ENCODE measurements at regions not wholly inside any gene's neighbourhood (a gene's known extent, or its start where the extent isn't known, plus 50 kb on each side); places are given as distances from the start of the nearest gene placed in this dataset.

GRCh38 chr5:30804739-30805505 is 388.6 kb upstream of the CDH6 start:
- peaks cover 9% of the 10 kb centered on the region; the same call in 2 of the 3 replicates for H3K4me1 Mint-ChIP-seq
- no peak overlapping the region for H3K4me3 ChIP-seq
- no peaks in the 10 kb centered on the region; the same call in 2 of the 3 replicates for H3K9me3 Mint-ChIP-seq
- ATAC-seq = peak; percentile 68
- no peaks in the 10 kb centered on the region for H4K20me1 ChIP-seq (replicated peaks; ENCODE audit: insufficient read depth)
- H3K27me3 Mint-ChIP-seq (ENCODE audit: insufficient read depth, low read depth, poor library complexity) = peaks cover 2% of the 10 kb centered on the region
- TF ChIP-seq ZNF114 (CRISPR knock-in tag; IDR thresholded peaks at IDR 0.05) = no peak
- peak; percentile 38 to 56; a peak in 3 of 4 replicates for TF ChIP-seq CTCF (conservative IDR thresholded peaks at IDR 0.05; ENCODE audit: low read depth in 2 of 2)
- no peak for TF ChIP-seq REST (IDR thresholded peaks at IDR 0.05; ENCODE audit: unreplicated experiment)
- TF ChIP-seq JUNB (IDR thresholded peaks at IDR 0.05; ENCODE audit: unreplicated experiment) = no peak
- no peak for TF ChIP-seq CREB1 (CRISPR knock-in tag; IDR thresholded peaks at IDR 0.05; ENCODE audit: low read depth)
- no peak for TF ChIP-seq POLR2AphosphoS5 (IDR thresholded peaks at IDR 0.05; ENCODE audit: low read depth)
- H3K27ac ChIP-seq (ENCODE audit: low read depth) = no peak overlapping the region
- no peak overlapping the region for H2AFZ ChIP-seq
- H3K4me1 ChIP-seq (ENCODE audit: insufficient read depth) = peaks cover 6% of the 10 kb centered on the region; the same call in 1 of the 2 replicates
- H3F3A ChIP-seq (replicated peaks; ENCODE audit: low read depth) = no peaks in the 10 kb centered on the region
- no peak overlapping the region for H3K4me3 Mint-ChIP-seq
- no peaks in the 10 kb centered on the region for H3K36me3 Mint-ChIP-seq (ENCODE audit: low read depth)
- peak; percentile 41 for DNase-seq (ENCODE audit: low spot score)
- H3K27ac Mint-ChIP-seq = peak overlapping the region; percentile 54; the same call in 1 of the 2 replicates
- H3K9me2 ChIP-seq (ENCODE audit: insufficient read depth) = no peaks in the 10 kb centered on the region; the same call in 1 of the 2 replicates
- H3K27me3 ChIP-seq (ENCODE audit: insufficient read depth) = no peaks in the 10 kb centered on the region
- no peaks in the 10 kb centered on the region for H3K79me2 ChIP-seq (replicated peaks; ENCODE audit: insufficient read depth)
- no peaks in the 10 kb centered on the region for H3K36me3 ChIP-seq (ENCODE audit: insufficient read depth)
- no peak overlapping the region for H3K4me2 ChIP-seq

GRCh38 chr5:30802961-30803705 is 390.4 kb upstream of the CDH6 start:
- Mint-ChIP-seq H3K36me3 (ENCODE audit: low read depth) (no peaks in the 10 kb centered on the region), H3K4me3 (no peak overlapping the region), H3K27me3 (ENCODE audit: insufficient read depth, low read depth, poor library complexity) (peaks cover 2% of the 10 kb centered on the region), H3K9me3 (no peaks in the 10 kb centered on the region; the same call in 2 of the 3 replicates), H3K27ac (no peak overlapping the region), H3K4me1 (peaks cover 6% of the 10 kb centered on the region; the same call in 2 of the 3 replicates)
- no peak overlapping the region for H2AFZ ChIP-seq
- no peaks in the 10 kb centered on the region for H3F3A ChIP-seq (replicated peaks; ENCODE audit: low read depth)
- no peaks in the 10 kb centered on the region; the same call in 1 of the 2 replicates for H3K9me2 ChIP-seq (ENCODE audit: insufficient read depth)
- no peaks in the 10 kb centered on the region for H3K27me3 ChIP-seq (ENCODE audit: insufficient read depth)
- H3K4me1 ChIP-seq (ENCODE audit: insufficient read depth) = no peaks in the 10 kb centered on the region
- no peaks in the 10 kb centered on the region for H3K36me3 ChIP-seq (ENCODE audit: insufficient read depth)
- no peak overlapping the region for H3K27ac ChIP-seq (ENCODE audit: low read depth)
- no peaks in the 10 kb centered on the region for H3K79me2 ChIP-seq (replicated peaks; ENCODE audit: insufficient read depth)
- H3K4me2 ChIP-seq = no peak overlapping the region
- H3K4me3 ChIP-seq = no peak overlapping the region
- DNase-seq (ENCODE audit: low spot score) (no peak), ATAC-seq (no peak)
- H4K20me1 ChIP-seq (replicated peaks; ENCODE audit: insufficient read depth) = no peaks in the 10 kb centered on the region
- no peak for TF ChIP-seq REST (IDR thresholded peaks at IDR 0.05; ENCODE audit: unreplicated experiment)
- TF ChIP-seq ZNF114 (CRISPR knock-in tag; IDR thresholded peaks at IDR 0.05) = no peak

Data from GM23338 (cell line).